HG03039 (cell line): ENCODE measurements at regions not wholly inside any gene's neighbourhood (a gene's known extent, or its start where the extent isn't known, plus 50 kb on each side); places are given as distances from the start of the nearest gene placed in this dataset.
"Not testable (repeated sequence)": the region's sequence is repeated elsewhere in the genome, so short reads cannot be mapped to it uniquely, and the experiment has no call there.

ENCODE experiments used
- ATAC-seq: cut with Tn5 transposase; IDR thresholded peaks from one replicate; pipeline ENCODE4 v1.9.1; 2021; ENCODE audit warnings: mild to moderate bottlenecking, moderate library complexity; ENCODE audit not compliant: unreplicated experiment

- ATAC-seq, result no peak
Measured at GRCh38 chr4:158053086-158053485, 119.7 kb downstream of the GASK1B start.

- no peak for ATAC-seq
Measured at GRCh38 chr4:158051401-158052235, 121.2 kb downstream of the GASK1B start.

DNA sequence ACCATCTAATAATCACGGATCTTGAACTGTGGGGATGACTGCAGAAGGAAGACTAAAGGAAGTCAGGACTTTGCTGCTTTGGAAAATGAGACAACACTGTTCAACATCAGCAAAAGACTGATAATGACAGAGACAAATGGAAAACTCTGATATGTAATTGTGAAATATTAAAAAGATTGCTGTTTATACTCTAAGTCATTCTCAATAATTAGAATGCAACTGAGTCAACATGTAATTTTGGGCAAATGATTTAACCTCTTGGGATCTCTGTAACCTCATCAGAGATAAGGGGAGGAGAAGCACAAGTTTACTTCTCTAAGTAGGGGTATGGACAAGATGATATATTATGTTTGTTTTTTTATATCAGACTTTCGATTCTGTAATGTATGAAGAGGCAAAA is 121.9 kb downstream of the GASK1B start:
- no peak for ATAC-seq

DNA sequence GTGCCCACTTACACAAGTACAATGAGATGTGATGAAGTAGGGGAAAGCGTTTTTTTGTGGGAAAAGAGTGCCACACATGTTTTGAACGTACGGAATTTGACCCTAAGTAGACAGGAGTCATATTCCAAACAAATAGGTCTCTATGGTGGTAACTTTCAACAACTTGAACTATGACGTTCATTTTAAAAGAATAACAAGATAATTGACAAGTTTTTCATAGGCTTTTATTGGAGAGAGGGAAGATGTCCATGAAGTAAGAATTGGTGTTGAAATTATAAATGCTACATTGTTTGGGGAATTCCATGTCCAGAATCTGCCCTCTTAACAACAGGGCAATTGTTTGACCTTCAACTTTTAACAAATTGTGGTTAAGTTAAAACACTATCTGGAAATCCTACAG is 126.5 kb downstream of the GASK1B start:
- ATAC-seq, result no peak

DNA sequence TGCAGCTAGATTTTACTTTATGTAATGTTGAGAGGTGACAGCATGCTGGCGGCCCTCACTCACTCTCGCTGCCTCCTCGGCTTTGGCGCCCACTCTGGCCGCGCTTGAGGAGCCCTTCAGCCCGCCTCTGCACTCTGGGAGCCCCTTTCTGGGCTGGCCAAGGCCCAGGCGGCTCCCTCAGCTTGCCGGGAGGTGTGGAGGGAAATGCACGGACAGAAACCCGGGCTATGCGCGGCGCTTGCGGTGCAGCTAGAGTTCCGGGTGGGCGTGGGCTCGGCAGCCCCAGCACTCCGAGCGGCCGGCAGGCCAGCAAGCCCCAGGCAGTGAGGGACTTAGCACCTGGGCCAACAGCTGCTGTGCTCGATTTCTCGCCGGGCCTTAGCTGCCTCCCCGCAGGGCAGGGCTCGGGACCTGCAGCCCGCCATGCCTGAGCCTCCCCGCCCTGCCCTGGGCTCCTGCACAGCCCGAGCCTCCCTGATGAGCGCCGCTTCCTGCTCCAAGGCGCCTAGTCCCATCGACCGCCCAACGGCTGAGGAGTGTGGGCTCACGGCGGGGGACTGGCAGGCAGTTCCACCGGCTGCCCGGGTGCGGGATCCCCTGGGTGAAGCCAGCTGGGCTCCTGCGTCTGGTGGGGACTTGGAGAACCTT is 128.7 kb downstream of the GASK1B start:
- no peak for ATAC-seq

DNA sequence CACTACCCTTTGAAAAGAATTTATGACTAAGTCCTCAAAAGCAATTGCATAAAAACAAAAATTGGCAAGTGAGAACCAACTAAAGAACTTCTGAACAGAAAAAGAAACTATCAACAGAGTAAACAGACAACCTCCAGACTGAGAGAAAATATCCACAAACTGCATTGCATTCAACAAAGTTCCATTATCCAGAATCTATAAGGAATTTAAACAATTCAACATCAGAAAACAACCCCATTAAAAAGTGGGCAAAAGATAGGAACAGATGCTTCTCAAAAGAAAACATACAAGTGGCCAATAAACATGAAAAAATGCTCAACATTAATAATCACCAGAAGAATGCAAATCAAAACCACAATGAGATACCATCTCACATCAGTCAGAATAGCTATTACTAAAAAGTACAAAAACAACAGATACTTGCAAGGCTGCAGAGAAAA is 130.2 kb downstream of the GASK1B start:
- no peak for ATAC-seq

DNA sequence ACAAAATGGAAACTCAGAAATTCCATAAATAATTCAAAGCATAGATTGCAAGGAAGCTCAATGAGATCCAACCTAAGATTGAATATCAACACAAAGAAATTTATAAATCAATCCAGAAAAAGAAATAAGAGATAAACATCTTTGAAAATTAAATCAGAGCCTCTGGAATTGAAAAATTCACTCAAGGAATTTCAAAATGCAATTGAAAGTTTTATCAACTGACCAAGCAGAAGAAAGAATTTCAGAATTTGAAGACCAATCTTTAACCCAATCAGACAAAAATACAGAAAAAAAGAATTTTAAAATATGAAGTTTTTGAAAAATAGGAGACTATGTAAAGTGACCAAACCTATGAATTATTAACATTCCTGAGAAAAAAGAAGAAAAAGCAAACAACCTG is 134.1 kb downstream of the GASK1B start:
- ATAC-seq, result no peak

GRCh38 chr4:158036998-158037397 is 135.8 kb downstream of the GASK1B start:
- no peak for ATAC-seq

- ATAC-seq, result no peak
Measured at GRCh38 chr4:158035662-158036195, 137.1 kb downstream of the GASK1B start.

- no peak for ATAC-seq
Measured at GRCh38 chr4:158033416-158034120, 139.3 kb downstream of the GASK1B start.

DNA sequence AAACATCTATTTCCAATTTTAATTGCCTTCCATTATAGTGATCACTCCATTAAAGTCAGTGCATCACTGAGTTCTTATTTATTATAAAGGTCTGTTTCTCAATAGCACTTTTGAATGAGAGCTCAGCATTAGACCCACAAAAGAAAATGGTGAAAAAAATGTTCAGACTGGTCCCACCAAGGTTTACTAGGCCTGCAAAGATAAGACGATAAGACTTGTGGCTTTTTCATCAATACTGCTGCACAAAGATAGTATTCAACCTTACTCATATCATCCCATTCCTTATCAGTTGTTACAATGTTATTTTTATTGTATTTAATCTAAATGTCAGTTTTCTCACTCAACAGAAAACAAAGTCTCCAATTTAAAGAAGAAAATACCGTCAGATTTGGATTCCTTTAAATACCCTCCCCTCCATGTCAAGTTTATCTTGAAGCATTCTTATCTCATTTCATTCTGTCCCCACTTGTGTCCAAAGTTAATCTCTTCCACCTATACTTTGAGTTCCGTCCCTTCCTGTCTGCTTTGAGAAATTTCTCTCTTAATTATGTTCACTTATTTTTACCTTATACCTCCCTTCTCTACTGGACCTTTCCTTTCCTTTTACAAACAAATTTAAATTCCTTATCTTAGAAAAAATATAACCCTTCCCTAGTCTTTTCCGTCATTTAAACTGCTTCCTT is 140.0 kb downstream of the GASK1B start:
- no peak for ATAC-seq

- not testable (repeated sequence) for ATAC-seq
Measured at GRCh38 chr4:158028381-158028780, 144.4 kb downstream of the GASK1B start.

GRCh38 chr4:158025131-158025530 is 147.7 kb downstream of the GASK1B start:
- no peak for ATAC-seq

- no peak for ATAC-seq
Measured at GRCh38 chr4:158020734-158021346, 152.0 kb downstream of the GASK1B start.

- ATAC-seq, result no peak
Measured at GRCh38 chr4:158020176-158020575, 152.6 kb downstream of the GASK1B start.

GRCh38 chr4:158018831-158019230 is 154.0 kb downstream of the GASK1B start:
- ATAC-seq, result no peak

DNA sequence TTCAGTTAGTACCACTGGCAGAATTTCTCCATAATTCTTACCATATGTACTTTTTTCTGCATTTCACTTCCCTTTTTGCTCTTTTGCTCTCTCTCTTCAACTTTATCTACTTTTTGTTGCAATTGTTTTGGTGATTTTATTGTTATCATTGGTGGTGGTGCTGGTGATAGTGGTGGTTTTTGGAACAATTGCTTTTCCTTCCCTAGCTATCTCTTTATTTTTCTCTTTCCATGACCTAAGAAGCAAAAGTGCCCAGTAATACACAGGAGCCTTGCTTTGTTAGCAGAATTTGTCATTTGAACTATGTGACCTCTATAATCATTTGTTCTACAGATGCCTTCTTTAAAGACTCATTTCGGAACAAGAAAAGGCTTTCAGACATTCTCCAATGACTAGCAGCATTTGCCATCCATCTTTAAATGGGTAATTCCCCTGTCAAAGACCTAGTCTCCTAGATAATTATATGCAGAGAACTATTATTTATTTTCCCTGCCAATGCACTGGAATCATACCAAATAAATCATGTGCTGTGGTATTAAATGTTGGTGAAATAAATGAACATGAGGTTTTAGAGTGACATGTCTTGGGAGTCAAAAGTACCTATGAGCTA is 154.5 kb downstream of the GASK1B start:
- ATAC-seq, result no peak

- ATAC-seq, result no peak
Measured at GRCh38 chr4:158016511-158016910, 156.3 kb downstream of the GASK1B start.

GRCh38 chr4:158015241-158015640 is 157.6 kb downstream of the GASK1B start:
- ATAC-seq, result no peak

- no peak for ATAC-seq
Measured at GRCh38 chr4:158013858-158014257, 159.0 kb downstream of the GASK1B start.
